A549 (cell line): ENCODE measurements at regions not wholly inside any gene's neighbourhood (a gene's known extent, or its start where the extent isn't known, plus 50 kb on each side); places are given as distances from the start of the nearest gene placed in this dataset.

Experiments used
- ATAC-seq, 2 experiments: fragments of 200-7000 bp in 1 of 2; fragments of >200 bp in 1 of 2; cut with Nextera tagmentation in 1 of 2; cut with Tn5 transposase in 1 of 2; 3 replicates each; pipeline versions ENCODE4 v1.8.0 to v1.9.1; 2018 to 2020; ENCODE audit warnings: mild to moderate bottlenecking in 1 of 2, moderate library complexity in 1 of 2
- CTCF ChIA-PET: fragments of 300-600 bp; sonication (Branson Sonifier 250); formaldehyde crosslinking; extraction: SDS; loops from one replicate; lab custom pipeline; 2021; ENCODE audit warnings: antibody characterized with exemption, inconsistent platforms; lab: Yijun Ruan, JAX
- POLR2A ChIA-PET: fragments of 350-600 bp; formaldehyde crosslinking; extraction: SDS; loops from one replicate; lab custom pipeline; 2021; ENCODE audit warnings: antibody characterized with exemption, inconsistent platforms; lab: Yijun Ruan, JAX
- DNase-seq, 2 experiments: peaks; one replicate each; pipeline versions ENCODE4 v3.0.0 to v3.0.0-alpha.2; 2011 to 2016; ENCODE audit warnings: low read depth in 1 of 2, low spot score in 1 of 2
- FAIRE-seq: peaks from 2 replicates; lab custom pipeline; 2011; peaks lifted over from hg19 to GRCh38; lab: Jason Lieb, UNC
- H3K27ac ChIP-seq, 2 experiments: fragments of >200 bp; sonication (Bioruptor Twin); formaldehyde crosslinking; 3 replicates each; pipeline ENCODE4 v1.5.1; 2016 to 2017
- H3K4me1 ChIP-seq: fragments of >200 bp; sonication (Bioruptor Twin); formaldehyde crosslinking; 3 replicates; pipeline ENCODE4 v1.6.1; 2016
- H3K4me2 ChIP-seq: fragments of >200 bp; sonication (Bioruptor Twin); formaldehyde crosslinking; 3 replicates; pipeline ENCODE4 v1.6.1; 2016
- H3K4me3 ChIP-seq: fragments of >200 bp; sonication (Bioruptor Twin); formaldehyde crosslinking; 3 replicates; pipeline ENCODE4 v1.5.1; 2016
- H3K9me3 ChIP-seq: fragments of >200 bp; sonication (Bioruptor Twin); formaldehyde crosslinking; 3 replicates; pipeline ENCODE4 v1.6.1; 2016
- BHLHE40 ChIP-seq: IDR thresholded peaks from 2 replicates; pipeline ENCODE4 v1.6.1; 2012; ENCODE audit warnings: low read depth, low read length, inconsistent platforms
- EHF ChIP-seq: fragments of 250-450 bp; sonication (Bioruptor Pico); IDR thresholded peaks from 2 replicates; pipeline ENCODE4 v1.5.0; 2020; ENCODE audit warnings: mild to moderate bottlenecking
- EP300 ChIP-seq, 2 experiments: fragments of >200 bp; sonication (Bioruptor Twin); formaldehyde crosslinking; IDR thresholded peaks; 2 replicates in 1 of 2; 3 replicates in 1 of 2; pipeline ENCODE4 v1.6.1; 2016 to 2017
- FOXS1 ChIP-seq: fragments of 250-450 bp; sonication (Bioruptor Pico); IDR thresholded peaks from 2 replicates; pipeline ENCODE4 v1.5.0; 2020; ENCODE audit warnings: mild to moderate bottlenecking, moderate library complexity
- GATA3 ChIP-seq: IDR thresholded peaks from 2 replicates; pipeline ENCODE4 v1.6.1; 2012; ENCODE audit warnings: borderline replicate concordance
- HDAC2 ChIP-seq: fragments of 200-600 bp; sonication (generic); IDR thresholded peaks from 2 replicates; pipeline ENCODE4 v1.6.1; 2016
- HOXB13 ChIP-seq: fragments of 250-450 bp; sonication (Bioruptor Pico); IDR thresholded peaks from 2 replicates; pipeline ENCODE4 v1.5.0; 2020; ENCODE audit warnings: low read depth, mild to moderate bottlenecking, moderate library complexity
- JUN ChIP-seq, 2 experiments: fragments of >200 bp; sonication (Bioruptor Twin); formaldehyde crosslinking; IDR thresholded peaks; 2 replicates in 1 of 2; 3 replicates in 1 of 2; pipeline ENCODE4 v1.6.1; 2016 to 2017
- MAFK ChIP-seq: fragments of 450-650 bp; IDR thresholded peaks from 2 replicates; pipeline ENCODE4 v1.6.1; 2014; ENCODE audit not compliant: partially characterized antibody
- MAX ChIP-seq: IDR thresholded peaks from 2 replicates; pipeline ENCODE4 v1.6.1; 2012
- MAZ ChIP-seq: fragments of 150-350 bp; IDR thresholded peaks from 2 replicates; pipeline ENCODE4 v1.6.1; 2014; ENCODE audit warnings: antibody characterized with exemption, low read depth, low read length, borderline replicate concordance
- MYC ChIP-seq: IDR thresholded peaks from 2 replicates; pipeline ENCODE4 v1.6.1; 2012; ENCODE audit warnings: mild to moderate bottlenecking, inconsistent platforms, low read length, improper control_type of control experiment, borderline replicate concordance
- NPAS2 ChIP-seq: fragments of 250-450 bp; sonication (Bioruptor Pico); IDR thresholded peaks from 2 replicates; pipeline ENCODE4 v1.8.0; 2022; ENCODE audit warnings: mild to moderate bottlenecking, moderate library complexity, borderline replicate concordance
- POLR2A ChIP-seq: IDR thresholded peaks from 2 replicates; pipeline ENCODE4 v1.6.1; 2012; ENCODE audit warnings: mild to moderate bottlenecking, low read length
- RCOR1 ChIP-seq: fragments of 150-350 bp; IDR thresholded peaks from 2 replicates; pipeline ENCODE4 v1.6.1; 2014; ENCODE audit warnings: antibody characterized with exemption, low read length, low read depth
- REST ChIP-seq: fragments of 200-600 bp; sonication (generic); IDR thresholded peaks from 2 replicates; pipeline ENCODE4 v1.6.1; 2016; ENCODE audit warnings: antibody characterized with exemption, mild to moderate bottlenecking, moderate library complexity
- RFX5 ChIP-seq: fragments of 450-650 bp; IDR thresholded peaks from 2 replicates; pipeline ENCODE4 v1.7.1; 2014; ENCODE audit warnings: antibody characterized with exemption, mild to moderate bottlenecking, moderate library complexity
- ZC3H11A ChIP-seq: fragments of 450-650 bp; IDR thresholded peaks from 2 replicates; pipeline ENCODE4 v1.6.1; 2014; ENCODE audit warnings: antibody characterized with exemption, mild to moderate bottlenecking
- ZSCAN20 ChIP-seq: fragments of 250-450 bp; sonication (Bioruptor Pico); IDR thresholded peaks from 2 replicates; pipeline ENCODE4 v1.8.0; 2022; ENCODE audit warnings: mild to moderate bottlenecking, moderate library complexity
- WGBS: methylation state at CpG from one replicate; pipeline ENCODE4 v1.1.6; 2017; ENCODE audit errors: missing lambda C conversion rate; 5-methylcytosine and 5-hydroxymethylcytosine counted together

DNA sequence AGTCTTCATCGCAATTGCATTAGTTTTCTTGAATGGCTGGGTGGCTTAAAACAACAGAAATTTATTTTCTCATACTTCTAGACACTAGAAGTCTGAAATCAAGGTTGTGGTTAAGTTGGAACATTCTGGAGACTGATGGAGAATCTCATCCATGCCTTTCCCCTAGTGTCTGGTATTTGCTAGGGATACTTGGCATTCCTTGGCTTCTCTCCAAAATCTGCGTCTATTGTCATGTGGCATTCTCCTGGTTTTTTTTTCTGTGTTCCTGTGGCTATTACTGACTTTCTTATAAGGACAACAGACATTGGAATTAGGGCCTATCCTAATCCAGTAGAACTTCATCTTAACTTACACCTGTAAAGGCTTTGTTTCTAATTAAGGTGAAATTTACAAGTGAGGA is 272.8 kb upstream of the EPHA5 start:
- FAIRE-seq (no peak), ATAC-seq (peak in 1 of 2 experiments; percentile 39; a peak in 1 of 6 replicates), DNase-seq (peak; percentile 2 to 69)
- TF ChIP-seq BHLHE40 (no peak), MYC (no peak)
- WGBS = 44% methylated on average over 2 of the region's 2 CpGs
- Histone ChIP-seq H3K9me3 (no peaks in the 10 kb centered on the region), H3K27ac (no peak overlapping the region), H3K4me1 (no peaks in the 10 kb centered on the region), H3K4me2 (no peak overlapping the region), H3K4me3 (no peak overlapping the region)
- ChIA-PET POLR2A (no interaction called here), CTCF (no interaction called here)

GRCh38 chr4:65924843-65925242 is 254.6 kb upstream of the EPHA5 start:
- ChIA-PET POLR2A (no interaction called here), CTCF (no interaction called here)
- H3K27ac ChIP-seq = no peak overlapping the region
- ATAC-seq = no peak
- WGBS = 52% methylated on average over 4 of the region's 4 CpGs
- H3K4me3 ChIP-seq = no peak overlapping the region
- TF ChIP-seq GATA3 (no peak), ZC3H11A (no peak), RCOR1 (no peak), RFX5 (no peak), NPAS2 (CRISPR knock-in tag) (no peak), EHF (CRISPR knock-in tag) (no peak), FOXS1 (CRISPR knock-in tag) (no peak), JUN (IDR thresholded peaks at IDR 0.05) (no peak), REST (no peak), ZSCAN20 (CRISPR knock-in tag) (no peak), EP300 (IDR thresholded peaks at IDR 0.05) (no peak), POLR2A (no peak), HOXB13 (CRISPR knock-in tag) (no peak)
- no peaks in the 10 kb centered on the region for H3K4me1 ChIP-seq
- H3K4me2 ChIP-seq = no peak overlapping the region
- FAIRE-seq = no peak
- H3K9me3 ChIP-seq = no peaks in the 10 kb centered on the region
- no peak for DNase-seq

- CTCF ChIA-PET = no interaction called here
- no peak for TF ChIP-seq HDAC2
- no peak for TF ChIP-seq MAX
- Histone ChIP-seq H3K9me3 (no peaks in the 10 kb centered on the region), H3K4me1 (no peaks in the 10 kb centered on the region), H3K4me2 (no peak overlapping the region), H3K4me3 (no peak overlapping the region), H3K27ac (no peak overlapping the region)
- ATAC-seq = no peak
- DNase-seq = no peak
- 18% methylated on average over 1 of the region's 1 CpG for WGBS
- POLR2A ChIA-PET = no interaction called here
- FAIRE-seq = no peak
Measured at GRCh38 chr4:65923616-65924015, 253.3 kb upstream of the EPHA5 start.

GRCh38 chr4:65921180-65921579 is 250.9 kb upstream of the EPHA5 start:
- FAIRE-seq (no peak), DNase-seq (no peak), ATAC-seq (no peak)
- H3K4me3 ChIP-seq = no peak overlapping the region
- no peaks in the 10 kb centered on the region for H3K9me3 ChIP-seq
- H3K4me2 ChIP-seq = no peak overlapping the region
- POLR2A ChIA-PET = no interaction called here
- H3K27ac ChIP-seq = no peak overlapping the region
- no peaks in the 10 kb centered on the region for H3K4me1 ChIP-seq
- TF ChIP-seq MAFK (peak; percentile 41), MAZ (no peak)
- CTCF ChIA-PET = no interaction called here
- 75% methylated on average over 10 of the region's 10 CpGs for WGBS
